GM18499 (cell line): ENCODE measurements at regions not wholly inside any gene's neighbourhood (a gene's known extent, or its start where the extent isn't known, plus 50 kb on each side); places are given as distances from the start of the nearest gene placed in this dataset.
A peak's percentile ranks its signal among the peaks of the same experiment; 100 is the strongest.

Experiments used
- ATAC-seq: cut with Tn5 transposase; IDR thresholded peaks from one replicate; pipeline ENCODE4 v1.9.1; 2021; ENCODE audit warnings: moderate number of reproducible peaks; ENCODE audit not compliant: insufficient read depth, unreplicated experiment

- ATAC-seq: no peak
Measured at GRCh38 chr12:76611533-76611932, 52.0 kb upstream of the OSBPL8 start.

- no peak for ATAC-seq
Measured at GRCh38 chr12:76614364-76614763, 54.8 kb upstream of the OSBPL8 start.

- no peak for ATAC-seq
Measured at GRCh38 chr12:76618031-76618430, 58.5 kb upstream of the OSBPL8 start.

GRCh38 chr12:76621582-76622024 lies 62.0 kb upstream of the OSBPL8 start:
- peak; percentile 59 for ATAC-seq

GRCh38 chr12:76622351-76622750 lies 62.8 kb upstream of the OSBPL8 start:
- no peak for ATAC-seq

- ATAC-seq: no peak
Measured at GRCh38 chr12:76622915-76623314, 63.3 kb upstream of the OSBPL8 start.

GRCh38 chr12:76623931-76624330 lies 64.4 kb upstream of the OSBPL8 start:
- no peak for ATAC-seq

- no peak for ATAC-seq
Measured at GRCh38 chr12:76627346-76628135, 68.0 kb upstream of the OSBPL8 start.

- ATAC-seq: no peak
Measured at GRCh38 chr12:76628745-76629144, 69.2 kb upstream of the OSBPL8 start.

- ATAC-seq: no peak
Measured at GRCh38 chr12:76631741-76632140, 72.2 kb upstream of the OSBPL8 start.

GRCh38 chr12:76633415-76633814 lies 73.8 kb upstream of the OSBPL8 start:
- no peak for ATAC-seq

GRCh38 chr12:76634133-76634532 lies 74.6 kb upstream of the OSBPL8 start:
- ATAC-seq: no peak

- peak; percentile 56 for ATAC-seq
Measured at GRCh38 chr12:76636121-76636692, 76.6 kb upstream of the OSBPL8 start.

- no peak for ATAC-seq
Measured at GRCh38 chr12:76637807-76638206, 78.2 kb upstream of the OSBPL8 start.

GRCh38 chr12:76639646-76640045 lies 80.1 kb upstream of the OSBPL8 start:
- ATAC-seq: no peak

- no peak for ATAC-seq
Measured at GRCh38 chr12:76641073-76641472, 81.5 kb upstream of the OSBPL8 start.

GRCh38 chr12:76641961-76642360 lies 82.4 kb upstream of the OSBPL8 start:
- ATAC-seq: no peak

GRCh38 chr12:76643438-76643837 lies 83.9 kb upstream of the OSBPL8 start:
- ATAC-seq: no peak

- no peak for ATAC-seq
Measured at GRCh38 chr12:76644950-76645349, 85.4 kb upstream of the OSBPL8 start.

- no peak for ATAC-seq
Measured at GRCh38 chr12:76645934-76646333, 86.4 kb upstream of the OSBPL8 start.

GRCh38 chr12:76646366-76646765 lies 86.8 kb upstream of the OSBPL8 start:
- no peak for ATAC-seq

GRCh38 chr12:76649099-76649498 lies 89.5 kb upstream of the OSBPL8 start:
- ATAC-seq: no peak
